ENCODE measurements at regions not wholly inside any gene's neighbourhood (a gene's known extent, or its start where the extent isn't known, plus 50 kb on each side); places are given as distances from the start of the nearest gene placed in this dataset.

DNA sequence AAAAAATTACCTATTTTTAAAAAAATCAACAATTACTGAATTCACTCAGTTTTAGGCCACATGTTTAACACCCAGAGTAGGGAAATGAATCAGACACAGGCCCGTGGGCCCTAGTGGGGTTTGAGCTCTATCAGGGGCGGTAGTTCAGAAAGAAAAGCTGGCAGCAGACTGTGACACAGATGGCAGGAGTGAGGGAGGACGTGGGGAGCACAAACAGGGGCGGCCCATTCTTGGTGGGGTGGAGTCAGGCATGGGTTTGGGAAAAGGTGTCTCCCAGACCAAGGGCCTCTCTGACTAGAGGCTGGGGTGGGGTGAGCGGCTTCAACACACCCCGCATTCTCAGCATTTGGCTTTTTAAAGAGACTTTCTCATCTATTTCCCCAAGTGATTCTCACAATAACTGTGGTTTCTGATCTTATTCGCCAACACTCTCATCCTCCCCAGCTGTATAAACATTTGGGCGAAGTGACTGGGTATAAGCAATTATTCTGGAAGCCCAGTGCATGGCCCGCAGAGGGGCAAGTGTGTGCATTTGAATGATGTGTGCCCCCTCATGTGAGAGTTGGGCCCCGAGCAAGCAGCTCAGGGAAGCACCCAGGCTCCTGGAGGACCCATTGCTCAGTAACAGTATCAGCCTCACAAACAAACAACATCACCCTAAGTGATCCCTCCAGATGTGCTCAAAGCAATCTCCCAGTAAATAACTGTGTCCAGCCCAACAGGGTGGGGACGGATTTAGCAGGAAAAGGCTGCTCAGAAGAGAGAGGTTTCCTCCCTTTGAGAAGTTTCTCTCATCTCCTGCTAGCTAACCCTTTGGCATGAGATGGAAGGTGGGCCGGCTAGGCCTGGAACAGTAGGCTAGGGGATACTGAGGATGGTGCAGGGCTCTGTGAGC, 437.6 kb upstream of the ZMIZ1 start:
- TF ChIP-seq POLR2A (IDR thresholded peaks at IDR 0.05), result no peak
- TF ChIP-seq, protein P1, sequence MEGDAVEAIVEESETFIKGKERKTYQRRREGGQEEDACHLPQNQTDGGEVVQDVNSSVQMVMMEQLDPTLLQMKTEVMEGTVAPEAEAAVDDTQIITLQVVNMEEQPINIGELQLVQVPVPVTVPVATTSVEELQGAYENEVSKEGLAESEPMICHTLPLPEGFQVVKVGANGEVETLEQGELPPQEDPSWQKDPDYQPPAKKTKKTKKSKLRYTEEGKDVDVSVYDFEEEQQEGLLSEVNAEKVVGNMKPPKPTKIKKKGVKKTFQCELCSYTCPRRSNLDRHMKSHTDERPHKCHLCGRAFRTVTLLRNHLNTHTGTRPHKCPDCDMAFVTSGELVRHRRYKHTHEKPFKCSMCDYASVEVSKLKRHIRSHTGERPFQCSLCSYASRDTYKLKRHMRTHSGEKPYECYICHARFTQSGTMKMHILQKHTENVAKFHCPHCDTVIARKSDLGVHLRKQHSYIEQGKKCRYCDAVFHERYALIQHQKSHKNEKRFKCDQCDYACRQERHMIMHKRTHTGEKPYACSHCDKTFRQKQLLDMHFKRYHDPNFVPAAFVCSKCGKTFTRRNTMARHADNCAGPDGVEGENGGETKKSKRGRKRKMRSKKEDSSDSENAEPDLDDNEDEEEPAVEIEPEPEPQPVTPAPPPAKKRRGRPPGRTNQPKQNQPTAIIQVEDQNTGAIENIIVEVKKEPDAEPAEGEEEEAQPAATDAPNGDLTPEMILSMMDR (IDR thresholded peaks at IDR 0.05), result no peak

Data from thyroid gland (tissue), 4 donors.